ENCODE measurements at regions not wholly inside any gene's neighbourhood (a gene's known extent, or its start where the extent isn't known, plus 50 kb on each side); places are given as distances from the start of the nearest gene placed in this dataset.

- TF ChIP-seq EZH2 (IDR thresholded peaks at IDR 0.05; ENCODE audit: borderline replicate concordance, insufficient read depth, low read depth, low read length, poor library complexity, severe bottlenecking) (no peak), CTCF (IDR thresholded peaks at IDR 0.05) (no peak)
- Histone ChIP-seq H4K20me1 (ENCODE audit: control insufficient read depth, insufficient read depth, low read length, poor library complexity, severe bottlenecking) (no peaks in the 10 kb centered on the region), H3K27ac (ENCODE audit: low read length in 2 of 2) (no peak overlapping the region), H3K4me3 (ENCODE audit: control extremely low read depth in 1 of 5, extremely low read depth in 1 of 5, insufficient read depth in 1 of 5, low read depth in 2 of 5, low read length in 4 of 5) (no peak overlapping the region), H3K9me3 (ENCODE audit: control extremely low read depth in 1 of 3, control insufficient read depth in 2 of 3, insufficient read depth in 1 of 3, low read length in 2 of 3) (no peaks in the 10 kb centered on the region), H3K9ac (ENCODE audit: low read length) (no peak overlapping the region), H3K79me2 (ENCODE audit: control insufficient read depth, insufficient read depth, low read length) (no peaks in the 10 kb centered on the region), H3K4me1 (ENCODE audit: control insufficient read depth in 2 of 2, insufficient read depth in 2 of 2, low read length in 2 of 2) (no peaks in the 10 kb centered on the region), H3K36me3 (replicated peaks in 1 of 2; ENCODE audit: control extremely low read depth in 1 of 2, control insufficient read depth in 1 of 2, extremely low read depth in 1 of 2, insufficient read depth in 2 of 2, low read length in 1 of 2) (no peaks in the 10 kb centered on the region), H2AFZ (ENCODE audit: insufficient read depth, low read depth, low read length, poor library complexity, severe bottlenecking) (no peak overlapping the region), H3K4me2 (replicated peaks; ENCODE audit: low read depth, low read length, poor library complexity, severe bottlenecking) (no peak overlapping the region), H3K27me3 (replicated peaks in 1 of 4; ENCODE audit: control extremely low read depth in 1 of 4, control insufficient read depth in 3 of 4, insufficient read depth in 4 of 4, low read length in 3 of 4) (peaks cover 0 to 5% (median 1%) of the 10 kb centered on the region in 4 experiments)
- no peaks in the 10 kb centered on the region for H3K9me3 Mint-ChIP-seq (ENCODE audit: insufficient read depth)
- intact Hi-C loops (cut with micrococcal nuclease), result no loop called here
- no peak overlapping the region for H3K27ac Mint-ChIP-seq
- ATAC-seq (ENCODE audit: low read depth) (no peak), DNase-seq (no peak)
- no peaks in the 10 kb centered on the region for H3K4me1 Mint-ChIP-seq
- peaks cover 25% of the 10 kb centered on the region for H3K27me3 Mint-ChIP-seq
- ChIA-PET POLR2A (no interaction called here), CTCF (interaction anchor here (1.4 kb wide), 1 partner anchor 14 kb away, joined by 3 read pairs; no protein-coding TSS in a partner anchor)
- no CpG with 5 or more reads among the region's 3 CpGs for WGBS (ENCODE audit: insufficient coverage)
- no peak overlapping the region for H3K4me3 Mint-ChIP-seq
Measured at GRCh38 chr1:63148825-63149645, 173.3 kb upstream of the FOXD3 start.

GRCh38 chr1:63152572-63152971, 169.8 kb upstream of the FOXD3 start:
- Mint-ChIP-seq H3K4me3 (no peak overlapping the region), H3K4me1 (no peaks in the 10 kb centered on the region), H3K9me3 (ENCODE audit: insufficient read depth) (no peaks in the 10 kb centered on the region), H3K27ac (no peak overlapping the region), H3K27me3 (peaks cover 26% of the 10 kb centered on the region)
- H3K27ac ChIP-seq (ENCODE audit: low read length in 2 of 2), result no peak overlapping the region
- H3K79me2 ChIP-seq (ENCODE audit: control insufficient read depth, insufficient read depth, low read length), result no peaks in the 10 kb centered on the region
- ChIA-PET POLR2A (no interaction called here), CTCF (no interaction called here)
- peaks cover 0 to 5% (median 1%) of the 10 kb centered on the region in 4 experiments for H3K27me3 ChIP-seq (replicated peaks in 1 of 4; ENCODE audit: control extremely low read depth in 1 of 4, control insufficient read depth in 3 of 4, insufficient read depth in 4 of 4, low read length in 3 of 4)
- 100% methylated on average over 2 of the region's 3 CpGs for WGBS (ENCODE audit: insufficient coverage)
- no peaks in the 10 kb centered on the region for H3K9me3 ChIP-seq (ENCODE audit: control extremely low read depth in 1 of 3, control insufficient read depth in 2 of 3, insufficient read depth in 1 of 3, low read length in 2 of 3)
- no peaks in the 10 kb centered on the region for H3K36me3 ChIP-seq (replicated peaks in 1 of 2; ENCODE audit: control extremely low read depth in 1 of 2, control insufficient read depth in 1 of 2, extremely low read depth in 1 of 2, insufficient read depth in 2 of 2, low read length in 1 of 2)
- no peak overlapping the region for H3K4me2 ChIP-seq (replicated peaks; ENCODE audit: low read depth, low read length, poor library complexity, severe bottlenecking)
- no peaks in the 10 kb centered on the region for H4K20me1 ChIP-seq (ENCODE audit: control insufficient read depth, insufficient read depth, low read length, poor library complexity, severe bottlenecking)
- no peak overlapping the region for H3K9ac ChIP-seq (ENCODE audit: low read length)
- H2AFZ ChIP-seq (ENCODE audit: insufficient read depth, low read depth, low read length, poor library complexity, severe bottlenecking), result no peak overlapping the region
- intact Hi-C loops (cut with micrococcal nuclease), result no loop called here
- DNase-seq (no peak), ATAC-seq (ENCODE audit: low read depth) (no peak)
- H3K4me3 ChIP-seq (ENCODE audit: control extremely low read depth in 1 of 5, extremely low read depth in 1 of 5, insufficient read depth in 1 of 5, low read depth in 2 of 5, low read length in 4 of 5), result no peak overlapping the region
- TF ChIP-seq CTCF (IDR thresholded peaks at IDR 0.05) (no peak), EZH2 (IDR thresholded peaks at IDR 0.05; ENCODE audit: borderline replicate concordance, insufficient read depth, low read depth, low read length, poor library complexity, severe bottlenecking) (no peak)
- no peaks in the 10 kb centered on the region for H3K4me1 ChIP-seq (ENCODE audit: control insufficient read depth in 2 of 2, insufficient read depth in 2 of 2, low read length in 2 of 2)

Measured in B cell (primary cell).